Left ventricle myocardium inferior (tissue), 1 donor: ENCODE measurements at regions not wholly inside any gene's neighbourhood (a gene's known extent, or its start where the extent isn't known, plus 50 kb on each side); places are given as distances from the start of the nearest gene placed in this dataset.

ENCODE experiments used
- DNase-seq: peaks from one replicate; pipeline ENCODE4 v3.0.0-alpha.2; 2020
- H3K27ac ChIP-seq: fragments of 200-600 bp; replicated peaks from 2 replicates; pipeline ENCODE4 v1.8.0; 2021
- H3K27me3 ChIP-seq: fragments of 200-600 bp; 2 replicates; pipeline ENCODE4 v1.8.0; 2021; ENCODE audit warnings: low read depth
- H3K36me3 ChIP-seq: fragments of 200-600 bp; 2 replicates; pipeline ENCODE4 v1.8.0; 2021
- H3K4me1 ChIP-seq: fragments of 200-600 bp; 2 replicates; pipeline ENCODE4 v1.8.0; 2021
- H3K4me3 ChIP-seq: fragments of 200-600 bp; 2 replicates; pipeline ENCODE4 v1.8.0; 2021; ENCODE audit warnings: mild to moderate bottlenecking, moderate library complexity
- H3K9me3 ChIP-seq: fragments of 200-600 bp; replicated peaks from 2 replicates; pipeline ENCODE4 v1.8.0; 2021
- intact Hi-C: fragments of 100-400 bp; cut with micrococcal nuclease; formaldehyde crosslinking; loops from one replicate; pipeline ENCODE4 v1.11.0; 2022
- TF ChIP-seq, protein P1 (sequence below): fragments of 200-600 bp; IDR thresholded peaks from 2 replicates; pipeline ENCODE4 v1.8.0; 2021; ENCODE audit warnings: antibody characterized with exemption, mild to moderate bottlenecking, borderline replicate concordance
- donor health status: DM: no; HTN: yes; CAD: no; lungs with severe emphysema.

DNA sequence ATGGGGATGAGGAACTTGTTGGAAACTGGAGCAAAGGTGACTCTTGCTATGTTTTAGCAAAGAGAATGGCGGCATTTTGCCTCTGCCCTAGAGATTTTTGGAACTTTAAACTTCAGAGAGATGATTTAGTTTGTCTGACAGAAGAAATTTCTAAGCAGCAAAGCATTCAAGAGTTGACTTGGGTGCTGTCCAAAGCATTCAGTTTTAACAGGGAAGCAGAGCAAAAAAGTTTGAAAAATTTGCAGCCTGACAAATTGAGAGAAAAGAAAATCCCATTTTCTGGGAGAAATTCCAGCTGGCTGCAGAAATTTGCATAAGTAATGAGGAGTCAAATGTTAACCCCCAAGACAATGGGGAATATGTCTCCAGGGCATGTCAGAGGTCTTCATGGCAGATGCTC lies 682.3 kb upstream of the ST8SIA4 start:
- DNase-seq: no peak

DNA sequence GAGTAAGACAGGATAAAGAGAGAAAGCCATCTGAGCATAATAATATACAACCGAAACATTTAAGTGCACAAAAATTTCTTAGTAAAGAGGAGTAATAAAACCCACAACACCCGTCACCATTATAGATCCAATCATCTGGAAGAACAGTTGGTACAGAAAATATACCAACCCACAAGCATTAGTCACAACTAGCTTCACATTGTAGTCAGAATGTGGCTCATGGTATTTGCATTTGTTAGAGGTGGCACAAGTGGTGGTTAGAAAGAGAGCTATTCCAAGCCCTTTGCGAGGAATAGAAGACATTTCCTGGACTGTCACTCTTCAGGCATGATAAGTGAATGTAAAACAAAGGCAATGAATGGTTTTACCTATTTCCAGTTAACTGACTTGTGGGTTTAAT lies 677.5 kb upstream of the ST8SIA4 start:
- TF ChIP-seq, protein P1, sequence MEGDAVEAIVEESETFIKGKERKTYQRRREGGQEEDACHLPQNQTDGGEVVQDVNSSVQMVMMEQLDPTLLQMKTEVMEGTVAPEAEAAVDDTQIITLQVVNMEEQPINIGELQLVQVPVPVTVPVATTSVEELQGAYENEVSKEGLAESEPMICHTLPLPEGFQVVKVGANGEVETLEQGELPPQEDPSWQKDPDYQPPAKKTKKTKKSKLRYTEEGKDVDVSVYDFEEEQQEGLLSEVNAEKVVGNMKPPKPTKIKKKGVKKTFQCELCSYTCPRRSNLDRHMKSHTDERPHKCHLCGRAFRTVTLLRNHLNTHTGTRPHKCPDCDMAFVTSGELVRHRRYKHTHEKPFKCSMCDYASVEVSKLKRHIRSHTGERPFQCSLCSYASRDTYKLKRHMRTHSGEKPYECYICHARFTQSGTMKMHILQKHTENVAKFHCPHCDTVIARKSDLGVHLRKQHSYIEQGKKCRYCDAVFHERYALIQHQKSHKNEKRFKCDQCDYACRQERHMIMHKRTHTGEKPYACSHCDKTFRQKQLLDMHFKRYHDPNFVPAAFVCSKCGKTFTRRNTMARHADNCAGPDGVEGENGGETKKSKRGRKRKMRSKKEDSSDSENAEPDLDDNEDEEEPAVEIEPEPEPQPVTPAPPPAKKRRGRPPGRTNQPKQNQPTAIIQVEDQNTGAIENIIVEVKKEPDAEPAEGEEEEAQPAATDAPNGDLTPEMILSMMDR: no peak
- no peak for DNase-seq
- H3K4me1 ChIP-seq: no peaks in the 10 kb centered on the region
- no peaks in the 10 kb centered on the region for H3K36me3 ChIP-seq
- H3K27me3 ChIP-seq: no peaks in the 10 kb centered on the region
- intact Hi-C loops: no loop called here
- no peak overlapping the region for H3K27ac ChIP-seq
- no peaks in the 10 kb centered on the region for H3K9me3 ChIP-seq
- H3K4me3 ChIP-seq: no peak overlapping the region

More for the DNA sequence above, 682.3 kb upstream of the ST8SIA4 start:
- Histone ChIP-seq H3K27ac (no peak overlapping the region), H3K36me3 (no peaks in the 10 kb centered on the region), H3K4me3 (no peak overlapping the region), H3K9me3 (peaks cover 11% of the 10 kb centered on the region), H3K27me3 (no peaks in the 10 kb centered on the region), H3K4me1 (no peaks in the 10 kb centered on the region)
- intact Hi-C loops: no loop called here
- TF ChIP-seq, protein P1: no peak

DNA sequence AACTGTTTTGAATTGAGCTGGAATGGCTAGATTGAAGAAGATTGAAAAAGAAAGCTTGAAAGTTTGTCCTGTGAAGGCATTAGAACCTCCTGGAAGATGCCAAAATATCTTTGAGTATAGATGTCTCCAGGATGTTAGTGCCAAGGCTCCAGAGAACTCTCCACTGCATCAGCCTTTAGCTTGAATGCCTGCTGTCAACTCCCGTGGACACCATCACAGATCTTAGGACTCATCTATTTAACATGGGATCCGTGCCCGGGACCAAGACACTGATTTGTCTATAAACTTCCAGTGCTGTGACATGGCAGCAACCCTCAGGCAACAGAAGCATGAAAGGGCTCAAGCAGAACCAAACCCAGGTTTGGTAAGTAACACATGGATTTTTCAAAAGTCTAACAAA lies 670.9 kb upstream of the ST8SIA4 start:
- H3K27me3 ChIP-seq: no peaks in the 10 kb centered on the region
- peaks cover 5% of the 10 kb centered on the region for H3K9me3 ChIP-seq
- intact Hi-C loops: no loop called here
- DNase-seq: no peak
- H3K27ac ChIP-seq: no peak overlapping the region
- TF ChIP-seq, protein P1: no peak
- H3K36me3 ChIP-seq: no peaks in the 10 kb centered on the region
- no peaks in the 10 kb centered on the region for H3K4me1 ChIP-seq
- no peak overlapping the region for H3K4me3 ChIP-seq

DNA sequence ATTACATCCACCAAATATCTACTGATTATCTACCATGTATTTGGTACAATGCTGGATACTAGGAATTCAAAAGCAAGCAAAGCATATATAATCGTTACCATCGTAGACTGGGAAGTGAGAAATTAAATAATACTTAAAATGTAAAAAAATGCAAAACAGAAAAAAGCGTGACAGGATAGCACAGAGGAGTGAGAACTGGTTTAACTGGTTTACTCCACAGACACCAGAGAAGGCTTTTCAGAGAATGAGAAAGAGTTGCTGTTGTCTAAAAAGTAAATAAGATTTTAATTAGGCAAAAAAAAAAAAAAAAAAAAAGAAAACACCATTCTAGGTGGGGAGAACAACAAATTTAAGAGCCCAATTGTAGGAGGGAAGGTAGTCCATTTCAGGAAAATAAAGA lies 657.9 kb upstream of the ST8SIA4 start:
- H3K27ac ChIP-seq: no peak overlapping the region
- no peaks in the 10 kb centered on the region for H3K27me3 ChIP-seq
- TF ChIP-seq, protein P1: no peak
- DNase-seq: no peak
- no peak overlapping the region for H3K4me3 ChIP-seq
- H3K4me1 ChIP-seq: no peaks in the 10 kb centered on the region
- H3K36me3 ChIP-seq: no peaks in the 10 kb centered on the region
- intact Hi-C loops: no loop called here
- H3K9me3 ChIP-seq: peaks cover 21% of the 10 kb centered on the region

DNA sequence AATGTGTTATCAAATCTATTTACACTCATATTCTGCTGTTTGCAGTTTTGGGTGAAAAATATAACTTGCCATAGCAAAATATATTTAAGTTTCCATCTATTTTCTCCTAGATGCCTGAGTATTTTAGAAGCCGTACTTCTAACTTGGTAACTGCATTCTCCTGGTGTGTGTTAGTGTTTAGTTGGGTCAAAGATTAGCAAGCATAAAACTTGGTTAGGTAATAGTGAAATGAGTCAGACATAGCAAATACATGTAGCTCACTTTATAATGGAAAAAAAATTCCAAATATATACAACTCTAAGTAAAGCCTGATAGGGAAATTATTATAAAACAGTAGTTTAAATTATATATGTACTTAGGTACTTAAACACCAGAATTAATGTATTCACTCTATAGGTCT lies 640.7 kb upstream of the ST8SIA4 start:
- intact Hi-C loops: no loop called here
- peaks cover 13% of the 10 kb centered on the region for H3K9me3 ChIP-seq
- no peak for DNase-seq

More for the DNA sequence above, 640.7 kb upstream of the ST8SIA4 start:
- no peaks in the 10 kb centered on the region for H3K27me3 ChIP-seq
- no peaks in the 10 kb centered on the region for H3K36me3 ChIP-seq
- H3K4me3 ChIP-seq: no peak overlapping the region
- H3K27ac ChIP-seq: no peak overlapping the region
- no peaks in the 10 kb centered on the region for H3K4me1 ChIP-seq
- TF ChIP-seq, protein P1: no peak
